CD8-positive, alpha-beta memory T cell (primary cell): ENCODE measurements at regions not wholly inside any gene's neighbourhood (a gene's known extent, or its start where the extent isn't known, plus 50 kb on each side); places are given as distances from the start of the nearest gene placed in this dataset.

Experiments
- CTCF ChIA-PET: fragments of 350-600 bp; sonication (Branson Sonifier 250); formaldehyde crosslinking; loops from one replicate; lab custom pipeline; 2021; ENCODE audit warnings: antibody characterized with exemption; lab: Charles Lee
- POLR2A ChIA-PET: fragments of 350-600 bp; sonication (Branson Sonifier 250); formaldehyde crosslinking; loops from one replicate; lab custom pipeline; 2021; ENCODE audit warnings: antibody characterized with exemption; lab: Charles Lee
- DNase-seq, 5 donors: peaks; one replicate each; pipeline versions ENCODE4 v3.0.0 to v3.0.0-alpha.2; 2020 to 2022; ENCODE audit warnings: mixed read lengths in 1 of 5
- H3K27ac ChIP-seq: one replicate; pipeline ENCODE4 v1.7.0; 2013; ENCODE audit warnings: low read depth, mild to moderate bottlenecking, low read length, moderate library complexity
- H3K27me3 ChIP-seq: 2 replicates; pipeline ENCODE4 v1.7.0; 2013; ENCODE audit warnings: low read length, mild to moderate bottlenecking; ENCODE audit not compliant: insufficient read depth, poor library complexity, severe bottlenecking
- H3K36me3 ChIP-seq: 2 replicates; pipeline ENCODE4 v1.7.0; 2013; ENCODE audit warnings: mild to moderate bottlenecking, low read length, moderate library complexity; ENCODE audit not compliant: insufficient read depth
- H3K4me1 ChIP-seq: 2 replicates; pipeline ENCODE4 v1.7.0; 2013; ENCODE audit warnings: mild to moderate bottlenecking, low read length, moderate library complexity; ENCODE audit not compliant: insufficient read depth
- H3K4me3 ChIP-seq: 2 replicates; pipeline ENCODE4 v1.7.0; 2013; ENCODE audit warnings: mild to moderate bottlenecking, low read length
- H3K9me3 ChIP-seq: 2 replicates; pipeline ENCODE4 v1.7.0; 2013; ENCODE audit warnings: mild to moderate bottlenecking, low read length
- H3K27ac Mint-ChIP-seq, 8 donors: one replicate each; pipeline ENCODE4 v1.8.0; 2020 to 2021; ENCODE audit warnings: mixed read lengths in 8 of 8, mild to moderate bottlenecking in 6 of 8, inconsistent platforms in 3 of 8, moderate library complexity in 3 of 8
- H3K27me3 Mint-ChIP-seq, 2 donors: one replicate each; pipeline ENCODE4 v1.8.0; 2020 to 2021; ENCODE audit warnings: mixed read lengths in 2 of 2, mild to moderate bottlenecking in 1 of 2, moderate library complexity in 1 of 2
- H3K36me3 Mint-ChIP-seq, 3 donors: one replicate each; pipeline ENCODE4 v1.8.0; 2020 to 2021; ENCODE audit warnings: mixed read lengths in 3 of 3, inconsistent platforms in 1 of 3, mild to moderate bottlenecking in 1 of 3
- H3K4me1 Mint-ChIP-seq, 3 donors: one replicate each; pipeline ENCODE4 v1.8.0; 2020 to 2021; ENCODE audit warnings: mixed read lengths in 3 of 3, inconsistent platforms in 1 of 3, mild to moderate bottlenecking in 1 of 3
- H3K4me3 Mint-ChIP-seq, 7 donors: one replicate each; pipeline ENCODE4 v1.8.0; 2020 to 2021; ENCODE audit warnings: mixed read lengths in 7 of 7, mild to moderate bottlenecking in 6 of 7, moderate library complexity in 4 of 7, inconsistent platforms in 2 of 7
- H3K9me3 Mint-ChIP-seq, 5 donors: one replicate each; pipeline ENCODE4 v1.8.0; 2020 to 2022; ENCODE audit warnings: mixed read lengths in 5 of 5, mild to moderate bottlenecking in 3 of 5, moderate library complexity in 2 of 5, inconsistent platforms in 1 of 5

DNA sequence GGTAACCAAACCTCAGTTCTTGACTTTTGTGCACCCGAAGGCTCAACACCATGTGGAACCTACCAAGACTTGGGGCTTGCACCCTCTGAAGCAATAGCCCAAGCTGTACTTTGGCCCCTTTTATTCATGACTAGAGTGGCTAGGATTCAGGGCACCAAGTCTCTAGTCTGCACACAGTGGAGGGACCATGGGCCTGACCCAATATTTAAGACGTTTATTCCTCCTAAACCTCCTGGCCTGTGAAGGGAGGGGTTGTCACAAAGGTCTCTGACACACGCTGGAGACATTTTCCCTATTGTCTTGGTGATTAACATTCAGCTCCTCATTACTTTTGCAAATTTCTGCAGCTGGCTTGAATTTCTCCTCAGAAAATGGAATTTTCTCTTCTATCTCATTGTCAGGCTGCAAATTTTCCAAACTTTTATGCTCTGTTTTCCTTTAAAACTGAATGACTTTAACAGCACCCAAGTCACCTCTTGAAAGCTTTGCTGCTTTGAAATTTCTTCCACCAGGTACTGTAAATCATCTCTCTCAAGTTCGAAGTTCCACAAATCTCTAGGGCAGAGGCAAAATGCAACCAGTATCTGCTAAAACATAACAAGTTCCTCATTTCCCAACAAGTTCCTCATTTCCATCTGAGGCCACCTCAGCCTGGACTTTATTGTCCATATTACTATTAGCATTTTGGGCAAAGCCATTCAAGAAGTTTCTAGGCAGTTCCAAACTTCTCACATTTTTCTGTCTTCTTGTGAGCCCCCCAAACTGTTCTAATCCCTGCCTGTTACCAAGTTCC, 481.4 kb upstream of the BTBD3 start:
- Histone ChIP-seq H3K36me3 (no peaks in the 10 kb centered on the region), H3K9me3 (no peaks in the 10 kb centered on the region), H3K27me3 (no peaks in the 10 kb centered on the region), H3K27ac (no peak overlapping the region), H3K4me3 (no peak overlapping the region), H3K4me1 (no peaks in the 10 kb centered on the region)
- peaks cover 8 to 24% (median 13%) of the 10 kb centered on the region in 5 donors for H3K9me3 Mint-ChIP-seq
- POLR2A ChIA-PET = no interaction called here
- H3K27ac Mint-ChIP-seq = no peak overlapping the region
- H3K27me3 Mint-ChIP-seq = no peaks in the 10 kb centered on the region
- DNase-seq = no peak
- H3K4me1 Mint-ChIP-seq = no peaks in the 10 kb centered on the region
- no peaks in the 10 kb centered on the region for H3K36me3 Mint-ChIP-seq
- CTCF ChIA-PET = no interaction called here
- no peak overlapping the region for H3K4me3 Mint-ChIP-seq

DNA sequence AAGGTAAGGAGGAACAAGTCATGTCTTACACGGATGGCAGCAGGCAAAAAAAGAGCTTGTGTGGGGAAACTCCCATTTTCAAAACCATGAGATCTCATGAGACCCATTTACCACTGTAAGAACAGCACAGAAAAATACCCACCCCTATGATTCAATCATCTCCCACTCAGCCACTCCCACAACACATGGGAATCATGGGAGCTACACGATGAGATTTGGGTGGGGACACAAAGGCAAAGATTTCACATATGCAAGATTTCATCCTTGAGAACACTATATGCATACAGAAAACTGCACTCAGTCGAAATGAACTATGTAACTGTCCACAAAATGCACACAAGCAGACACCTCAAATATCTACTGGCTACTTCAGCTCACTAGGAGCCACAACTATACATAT, 480.6 kb upstream of the BTBD3 start:
- no peaks in the 10 kb centered on the region for H3K27me3 Mint-ChIP-seq
- Histone ChIP-seq H3K27ac (no peak overlapping the region), H3K36me3 (no peaks in the 10 kb centered on the region), H3K4me3 (no peak overlapping the region), H3K27me3 (no peaks in the 10 kb centered on the region), H3K4me1 (no peaks in the 10 kb centered on the region), H3K9me3 (no peaks in the 10 kb centered on the region)
- DNase-seq = no peak
- H3K27ac Mint-ChIP-seq = no peak overlapping the region
- ChIA-PET CTCF (no interaction called here), POLR2A (no interaction called here)
- H3K4me3 Mint-ChIP-seq = no peak overlapping the region
- no peaks in the 10 kb centered on the region for H3K4me1 Mint-ChIP-seq
- H3K36me3 Mint-ChIP-seq = no peaks in the 10 kb centered on the region
- H3K9me3 Mint-ChIP-seq = peaks cover 8 to 24% (median 13%) of the 10 kb centered on the region in 5 donors

DNA sequence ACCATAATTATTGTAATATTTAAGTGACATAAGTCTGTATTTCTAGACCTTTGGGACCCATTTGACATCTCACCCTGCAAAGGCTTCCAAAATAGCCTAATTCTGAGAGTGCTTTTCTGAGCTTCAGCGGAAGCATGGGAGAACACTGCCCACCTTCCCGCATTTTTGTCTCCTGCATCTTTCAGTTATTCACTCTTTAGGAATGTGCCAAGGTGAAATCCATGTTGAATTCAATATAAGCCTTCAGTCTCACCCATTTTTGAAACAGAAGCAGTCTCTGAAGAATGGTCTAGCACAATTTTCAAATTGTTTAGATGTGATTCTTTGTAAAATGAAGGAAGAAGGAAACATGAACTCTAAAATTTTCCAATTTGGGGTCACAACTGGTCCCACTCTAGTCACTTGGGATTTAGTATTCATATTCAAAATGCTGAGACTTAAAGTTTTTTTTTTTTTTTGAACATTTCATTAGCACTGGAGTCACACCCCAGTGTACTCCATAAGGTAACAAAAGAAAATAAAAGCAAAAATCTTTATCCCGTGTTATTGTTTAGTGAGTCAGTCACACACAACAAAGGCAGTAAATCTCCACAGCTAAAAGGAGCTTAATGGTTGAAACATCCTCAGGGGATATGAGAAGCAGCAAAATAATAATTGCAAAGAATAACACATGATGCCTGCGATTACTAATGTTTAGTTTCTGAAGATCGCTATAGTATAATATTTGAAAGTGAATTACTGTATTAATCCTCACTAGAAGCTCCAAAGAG, 479.9 kb upstream of the BTBD3 start:
- peaks cover 9 to 23% (median 13%) of the 10 kb centered on the region in 5 donors for H3K9me3 Mint-ChIP-seq
- DNase-seq = no peak

DNA sequence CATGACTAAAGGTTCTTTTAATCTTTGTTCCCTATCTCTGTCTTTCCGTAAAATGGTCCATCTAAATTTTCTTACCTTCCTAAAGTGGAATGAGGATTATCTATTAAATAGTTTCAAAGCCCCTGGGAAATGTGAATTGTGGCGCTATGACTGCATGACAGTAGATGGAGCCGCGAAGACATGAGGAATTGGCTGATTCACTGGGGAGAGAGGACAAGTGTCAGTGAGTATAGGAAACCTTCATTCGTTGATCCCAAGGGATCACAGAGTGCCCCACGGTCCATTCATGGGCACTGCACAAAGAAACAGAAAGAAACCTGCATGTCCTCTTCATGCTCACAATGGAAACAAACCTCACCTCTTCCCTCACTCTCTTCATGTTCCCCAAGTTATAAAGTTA, 479.3 kb upstream of the BTBD3 start:
- H3K4me1 Mint-ChIP-seq = no peaks in the 10 kb centered on the region
- Histone ChIP-seq H3K4me1 (no peaks in the 10 kb centered on the region), H3K27me3 (no peaks in the 10 kb centered on the region), H3K27ac (no peak overlapping the region), H3K9me3 (no peaks in the 10 kb centered on the region), H3K36me3 (no peaks in the 10 kb centered on the region), H3K4me3 (no peak overlapping the region)
- CTCF ChIA-PET = no interaction called here
- POLR2A ChIA-PET = no interaction called here
- peaks cover 12 to 24% (median 15%) of the 10 kb centered on the region in 5 donors for H3K9me3 Mint-ChIP-seq
- no peak overlapping the region for H3K4me3 Mint-ChIP-seq
- no peaks in the 10 kb centered on the region for H3K27me3 Mint-ChIP-seq
- H3K36me3 Mint-ChIP-seq = no peaks in the 10 kb centered on the region
- no peak for DNase-seq
- H3K27ac Mint-ChIP-seq = no peak overlapping the region

More for the DNA sequence above, 479.9 kb upstream of the BTBD3 start:
- no peak overlapping the region for H3K4me3 Mint-ChIP-seq
- no peaks in the 10 kb centered on the region for H3K4me1 Mint-ChIP-seq
- Histone ChIP-seq H3K36me3 (no peaks in the 10 kb centered on the region), H3K9me3 (no peaks in the 10 kb centered on the region), H3K4me1 (no peaks in the 10 kb centered on the region), H3K27ac (no peak overlapping the region), H3K4me3 (no peak overlapping the region), H3K27me3 (no peaks in the 10 kb centered on the region)
- no peak overlapping the region for H3K27ac Mint-ChIP-seq
- ChIA-PET CTCF (no interaction called here), POLR2A (no interaction called here)
- H3K27me3 Mint-ChIP-seq = no peaks in the 10 kb centered on the region
- H3K36me3 Mint-ChIP-seq = no peaks in the 10 kb centered on the region

DNA sequence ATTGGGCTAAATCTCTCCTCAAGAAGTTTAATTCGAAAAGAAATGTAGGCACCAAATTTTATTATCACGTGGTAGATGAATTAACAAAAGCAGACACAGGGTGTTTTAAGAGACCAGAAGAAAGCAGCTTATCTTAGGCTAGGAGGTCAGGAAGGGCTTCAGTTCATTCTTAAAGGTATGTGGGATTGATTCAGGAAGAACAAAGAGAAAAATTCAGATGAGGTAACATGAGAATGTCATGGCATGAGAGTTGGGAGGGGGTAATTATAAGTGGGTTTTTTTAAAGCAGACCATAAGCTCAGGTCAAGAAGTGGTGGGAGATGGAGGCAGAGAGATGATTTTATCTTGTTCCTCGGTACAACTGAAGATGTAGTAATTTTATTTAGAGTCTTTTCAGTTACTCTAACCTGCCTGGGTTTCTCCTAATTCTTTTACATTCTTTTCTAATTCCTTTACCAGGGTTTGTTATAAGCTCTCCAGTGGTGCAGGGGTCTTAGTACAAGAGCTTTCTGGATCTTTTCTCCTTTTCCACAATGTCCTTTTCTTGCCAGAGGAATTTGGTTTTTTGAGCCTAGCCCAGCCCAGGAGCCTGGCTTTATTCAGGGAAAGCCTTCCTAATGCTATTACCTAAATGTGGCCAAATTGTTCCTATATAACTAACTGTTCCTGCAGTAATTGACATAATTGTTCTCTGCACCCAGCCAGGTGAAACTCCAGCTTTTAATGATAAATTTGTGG, 474.1 kb upstream of the BTBD3 start:
- H3K9me3 ChIP-seq = no peaks in the 10 kb centered on the region
- no peaks in the 10 kb centered on the region for H3K36me3 ChIP-seq
- DNase-seq = no peak
- H3K36me3 Mint-ChIP-seq = no peaks in the 10 kb centered on the region
- no peaks in the 10 kb centered on the region for H3K4me1 Mint-ChIP-seq
- H3K27ac Mint-ChIP-seq = no peak overlapping the region
- peaks cover 2 to 11% (median 5%) of the 10 kb centered on the region in 5 donors for H3K9me3 Mint-ChIP-seq
- ChIA-PET POLR2A (no interaction called here), CTCF (no interaction called here)
- H3K4me1 ChIP-seq = no peaks in the 10 kb centered on the region
- H3K4me3 Mint-ChIP-seq = no peak overlapping the region
- no peaks in the 10 kb centered on the region for H3K27me3 Mint-ChIP-seq
- H3K27me3 ChIP-seq = no peaks in the 10 kb centered on the region
- no peak overlapping the region for H3K4me3 ChIP-seq
- H3K27ac ChIP-seq = no peak overlapping the region

DNA sequence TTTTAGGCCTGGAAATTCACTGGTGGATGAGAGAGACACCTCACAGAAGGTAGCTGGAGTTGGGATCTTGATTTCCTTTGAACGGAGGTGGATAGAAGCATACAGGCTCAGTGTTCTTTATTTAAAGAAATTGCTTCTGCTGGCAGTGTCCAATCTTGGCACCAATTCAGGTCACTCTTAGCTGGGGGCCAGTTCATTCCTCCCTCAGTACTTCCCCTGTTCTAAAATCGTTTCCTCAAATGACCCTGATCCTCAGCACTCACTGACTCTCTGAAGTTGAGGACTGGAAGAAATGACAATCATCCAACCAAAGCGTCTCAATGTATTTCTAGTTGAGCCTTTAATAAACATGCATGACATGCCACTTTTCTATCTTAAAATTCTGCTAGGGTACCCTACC, 472.5 kb upstream of the BTBD3 start:
- Mint-ChIP-seq H3K9me3 (peaks cover 1 to 8% (median 6%) of the 10 kb centered on the region in 5 donors), H3K4me3 (no peak overlapping the region), H3K27ac (no peak overlapping the region), H3K4me1 (no peaks in the 10 kb centered on the region), H3K36me3 (no peaks in the 10 kb centered on the region), H3K27me3 (no peaks in the 10 kb centered on the region)
- no peak for DNase-seq
- Histone ChIP-seq H3K27me3 (no peaks in the 10 kb centered on the region), H3K27ac (no peak overlapping the region), H3K4me3 (no peak overlapping the region), H3K9me3 (no peaks in the 10 kb centered on the region), H3K36me3 (no peaks in the 10 kb centered on the region), H3K4me1 (no peaks in the 10 kb centered on the region)
- CTCF ChIA-PET = no interaction called here
- POLR2A ChIA-PET = no interaction called here

DNA sequence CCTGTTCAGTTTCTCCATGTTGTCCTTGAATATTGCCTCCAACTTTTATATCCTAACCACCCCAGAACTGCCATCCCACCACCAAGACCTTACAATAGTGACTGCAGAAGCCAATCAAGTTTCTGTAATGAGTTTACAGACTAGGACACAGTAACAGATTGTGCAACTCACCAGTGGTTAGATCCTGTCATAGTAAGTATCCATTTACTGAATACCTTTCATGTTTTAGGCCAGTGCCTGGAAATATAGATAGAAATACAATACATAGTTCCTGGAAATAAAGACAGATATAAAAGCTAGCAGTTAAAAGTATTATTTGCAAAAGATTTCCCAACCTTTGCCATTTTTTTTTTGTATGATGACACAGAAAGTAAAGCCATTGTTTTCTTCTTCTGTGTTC, 471.8 kb upstream of the BTBD3 start:
- Mint-ChIP-seq H3K27ac (no peak overlapping the region), H3K4me1 (no peaks in the 10 kb centered on the region), H3K36me3 (no peaks in the 10 kb centered on the region), H3K9me3 (peaks cover 3 to 9% (median 6%) of the 10 kb centered on the region in 5 donors), H3K4me3 (no peak overlapping the region), H3K27me3 (no peaks in the 10 kb centered on the region)
- no peak for DNase-seq
- H3K9me3 ChIP-seq = no peaks in the 10 kb centered on the region
- H3K36me3 ChIP-seq = no peaks in the 10 kb centered on the region
- no peaks in the 10 kb centered on the region for H3K27me3 ChIP-seq
- H3K4me1 ChIP-seq = no peaks in the 10 kb centered on the region
- CTCF ChIA-PET = no interaction called here
- no peak overlapping the region for H3K4me3 ChIP-seq
- POLR2A ChIA-PET = no interaction called here
- no peak overlapping the region for H3K27ac ChIP-seq
